PFSK-1 (cell line): ENCODE measurements at regions not wholly inside any gene's neighbourhood (a gene's known extent, or its start where the extent isn't known, plus 50 kb on each side); places are given as distances from the start of the nearest gene placed in this dataset.

Source experiments
- FOXP2 ChIP-seq: optimal IDR thresholded peaks from 2 replicates; pipeline ENCODE3; 2011; ENCODE audit warnings: borderline replicate concordance, control low read depth, inconsistent platforms; ENCODE audit not compliant: insufficient read depth; ENCODE audit errors: extremely low read length, extremely low read depth
- POLR2AphosphoS5 ChIP-seq: IDR thresholded peaks from 2 replicates; pipeline ENCODE4 v1.6.1; 2012; ENCODE audit warnings: low read depth, mild to moderate bottlenecking, control low read depth, low read length, moderate library complexity
- SIN3A ChIP-seq: IDR thresholded peaks from 2 replicates; pipeline ENCODE4 v1.6.1; 2012; ENCODE audit warnings: mild to moderate bottlenecking, low read length, moderate library complexity, borderline replicate concordance; ENCODE audit not compliant: insufficient read depth
- TAF1 ChIP-seq: IDR thresholded peaks from 2 replicates; pipeline ENCODE4 v1.6.1; 2012; ENCODE audit warnings: low read length, control low read depth, borderline replicate concordance; ENCODE audit not compliant: insufficient read depth
- TF ChIP-seq, protein P1 (sequence below), 2 experiments: IDR thresholded peaks; 2 replicates each; pipeline versions ENCODE4 v1.6.1 to v1.8.0; 2011 to 2012; ENCODE audit warnings: low read depth in 2 of 2, low read length in 2 of 2, control low read depth in 1 of 2, inconsistent platforms in 1 of 2, mild to moderate bottlenecking in 1 of 2, moderate library complexity in 1 of 2; ENCODE audit not compliant: insufficient read depth in 1 of 2

DNA sequence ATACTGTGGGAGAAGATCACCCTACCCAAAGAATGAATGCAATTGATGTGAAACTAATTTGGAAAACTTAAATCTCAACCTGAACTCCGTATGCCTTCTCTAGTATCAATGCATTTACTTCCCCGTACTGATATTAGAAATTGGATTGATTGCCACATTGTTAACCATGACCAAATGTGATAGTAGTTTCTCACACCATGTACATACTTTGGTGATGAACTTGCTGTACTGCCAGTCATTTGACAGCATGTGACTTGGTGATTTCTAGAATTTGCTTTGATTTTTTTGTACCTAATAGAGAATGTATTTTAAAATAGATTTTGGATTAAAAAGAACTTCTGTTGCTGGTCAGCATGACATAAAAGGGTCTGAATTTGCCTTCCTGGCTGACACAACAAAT lies 579.8 kb upstream of the TMEM132C start:
- TF ChIP-seq SIN3A (no peak), POLR2AphosphoS5 (no peak), TAF1 (no peak), FOXP2 (no peak)
- TF ChIP-seq, protein P1, sequence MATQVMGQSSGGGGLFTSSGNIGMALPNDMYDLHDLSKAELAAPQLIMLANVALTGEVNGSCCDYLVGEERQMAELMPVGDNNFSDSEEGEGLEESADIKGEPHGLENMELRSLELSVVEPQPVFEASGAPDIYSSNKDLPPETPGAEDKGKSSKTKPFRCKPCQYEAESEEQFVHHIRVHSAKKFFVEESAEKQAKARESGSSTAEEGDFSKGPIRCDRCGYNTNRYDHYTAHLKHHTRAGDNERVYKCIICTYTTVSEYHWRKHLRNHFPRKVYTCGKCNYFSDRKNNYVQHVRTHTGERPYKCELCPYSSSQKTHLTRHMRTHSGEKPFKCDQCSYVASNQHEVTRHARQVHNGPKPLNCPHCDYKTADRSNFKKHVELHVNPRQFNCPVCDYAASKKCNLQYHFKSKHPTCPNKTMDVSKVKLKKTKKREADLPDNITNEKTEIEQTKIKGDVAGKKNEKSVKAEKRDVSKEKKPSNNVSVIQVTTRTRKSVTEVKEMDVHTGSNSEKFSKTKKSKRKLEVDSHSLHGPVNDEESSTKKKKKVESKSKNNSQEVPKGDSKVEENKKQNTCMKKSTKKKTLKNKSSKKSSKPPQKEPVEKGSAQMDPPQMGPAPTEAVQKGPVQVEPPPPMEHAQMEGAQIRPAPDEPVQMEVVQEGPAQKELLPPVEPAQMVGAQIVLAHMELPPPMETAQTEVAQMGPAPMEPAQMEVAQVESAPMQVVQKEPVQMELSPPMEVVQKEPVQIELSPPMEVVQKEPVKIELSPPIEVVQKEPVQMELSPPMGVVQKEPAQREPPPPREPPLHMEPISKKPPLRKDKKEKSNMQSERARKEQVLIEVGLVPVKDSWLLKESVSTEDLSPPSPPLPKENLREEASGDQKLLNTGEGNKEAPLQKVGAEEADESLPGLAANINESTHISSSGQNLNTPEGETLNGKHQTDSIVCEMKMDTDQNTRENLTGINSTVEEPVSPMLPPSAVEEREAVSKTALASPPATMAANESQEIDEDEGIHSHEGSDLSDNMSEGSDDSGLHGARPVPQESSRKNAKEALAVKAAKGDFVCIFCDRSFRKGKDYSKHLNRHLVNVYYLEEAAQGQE (IDR thresholded peaks at IDR 0.05; ENCODE audit: insufficient read depth in 1 of 2, low read depth in 2 of 2, low read length in 2 of 2): no peak

DNA sequence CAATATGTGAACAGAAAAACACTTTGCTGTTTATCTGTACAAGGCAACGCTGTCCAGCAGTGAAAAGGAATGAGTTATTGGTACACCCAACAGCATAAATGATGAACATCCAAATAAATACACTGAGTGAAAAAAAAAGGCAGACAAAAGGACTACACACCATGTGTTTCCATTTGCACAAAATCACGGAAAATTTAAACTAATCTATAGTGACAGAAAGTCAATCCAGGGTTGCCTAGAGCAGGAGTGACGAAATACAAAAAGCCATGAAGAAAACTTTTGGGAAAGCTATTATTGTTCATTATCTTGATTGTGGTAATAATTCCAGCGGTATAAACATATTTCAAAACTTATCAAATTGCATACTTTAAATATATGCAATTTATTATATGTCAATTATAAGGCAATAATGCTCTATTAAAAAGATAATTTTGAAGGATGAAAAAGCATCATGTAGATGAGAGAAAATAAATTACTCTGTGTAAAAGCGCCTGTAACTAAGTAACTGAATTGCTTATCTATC lies 578.0 kb upstream of the TMEM132C start:
- no peak for TF ChIP-seq SIN3A
- TF ChIP-seq, protein P1 (IDR thresholded peaks at IDR 0.05; ENCODE audit: insufficient read depth in 1 of 2, low read depth in 2 of 2, low read length in 2 of 2): no peak
- TF ChIP-seq FOXP2: no peak

DNA sequence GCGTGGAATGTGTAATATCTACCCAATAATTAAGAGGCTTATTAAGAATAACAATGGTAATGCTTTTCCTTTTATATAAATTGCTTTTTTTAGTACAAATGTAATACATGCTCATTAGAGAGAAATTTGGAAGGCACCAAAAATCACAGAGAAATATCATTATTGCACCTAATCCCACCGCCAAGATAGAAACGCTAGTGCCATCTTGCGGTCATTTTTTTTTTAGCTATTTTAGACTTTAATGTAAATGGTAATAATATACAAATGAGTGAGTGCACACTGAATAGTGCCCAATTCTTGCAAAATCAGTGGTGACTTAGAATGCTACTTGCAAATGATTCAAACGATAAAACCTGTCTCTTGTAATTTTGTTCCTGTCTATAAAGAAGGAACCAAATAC lies 576.8 kb upstream of the TMEM132C start:
- no peak for TF ChIP-seq POLR2AphosphoS5
- TF ChIP-seq, protein P1 (IDR thresholded peaks at IDR 0.05; ENCODE audit: insufficient read depth in 1 of 2, low read depth in 2 of 2, low read length in 2 of 2): no peak
- no peak for TF ChIP-seq TAF1
- TF ChIP-seq FOXP2: no peak
- TF ChIP-seq SIN3A: no peak

DNA sequence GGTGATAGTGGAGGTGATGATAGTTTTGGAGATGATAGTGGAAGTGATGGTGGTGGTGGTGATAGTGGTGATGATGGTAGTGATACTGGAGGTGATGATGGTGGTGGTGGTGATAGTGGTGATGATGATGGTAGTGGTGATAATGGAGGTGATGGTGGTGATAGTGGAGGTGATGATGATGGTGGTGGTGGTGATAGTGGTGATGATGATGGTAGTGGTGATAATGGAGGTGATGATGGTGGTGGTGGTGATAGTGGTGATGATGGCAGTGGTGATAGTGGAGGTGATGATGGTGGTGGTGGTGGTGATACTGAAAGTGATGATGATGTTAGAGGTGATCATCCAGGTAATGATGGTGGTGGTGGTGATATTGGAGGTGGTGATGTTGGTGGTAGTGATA lies 570.0 kb upstream of the TMEM132C start:
- TF ChIP-seq POLR2AphosphoS5 (no peak), SIN3A (no peak), FOXP2 (no peak), TAF1 (no peak)
- TF ChIP-seq, protein P1 (IDR thresholded peaks at IDR 0.05; ENCODE audit: insufficient read depth in 1 of 2, low read depth in 2 of 2, low read length in 2 of 2): no peak

DNA sequence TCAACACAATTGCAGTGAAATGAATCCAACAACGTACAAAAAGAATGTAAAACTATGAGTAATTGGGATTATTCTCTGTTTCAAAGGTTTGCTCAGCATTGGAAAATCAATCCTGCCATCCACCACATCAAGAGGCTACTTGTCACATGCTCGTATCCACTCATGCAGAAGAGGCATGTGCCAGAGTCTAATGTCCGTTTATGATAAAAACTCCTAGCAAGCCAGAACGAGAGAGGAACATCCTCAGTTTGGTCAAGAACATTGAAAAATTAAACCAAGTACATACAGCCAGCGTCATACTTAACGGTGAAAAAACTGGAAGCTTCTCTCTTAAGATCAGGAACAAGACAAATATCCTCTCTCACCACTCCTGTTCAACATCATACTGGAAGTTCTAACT lies 563.9 kb upstream of the TMEM132C start:
- TF ChIP-seq, protein P1 (IDR thresholded peaks at IDR 0.05; ENCODE audit: insufficient read depth in 1 of 2, low read depth in 2 of 2, low read length in 2 of 2): no peak
- TF ChIP-seq SIN3A (no peak), FOXP2 (no peak), POLR2AphosphoS5 (no peak)
